ENCODE measurements at regions not wholly inside any gene's neighbourhood (a gene's known extent, or its start where the extent isn't known, plus 50 kb on each side); places are given as distances from the start of the nearest gene placed in this dataset.

DNA sequence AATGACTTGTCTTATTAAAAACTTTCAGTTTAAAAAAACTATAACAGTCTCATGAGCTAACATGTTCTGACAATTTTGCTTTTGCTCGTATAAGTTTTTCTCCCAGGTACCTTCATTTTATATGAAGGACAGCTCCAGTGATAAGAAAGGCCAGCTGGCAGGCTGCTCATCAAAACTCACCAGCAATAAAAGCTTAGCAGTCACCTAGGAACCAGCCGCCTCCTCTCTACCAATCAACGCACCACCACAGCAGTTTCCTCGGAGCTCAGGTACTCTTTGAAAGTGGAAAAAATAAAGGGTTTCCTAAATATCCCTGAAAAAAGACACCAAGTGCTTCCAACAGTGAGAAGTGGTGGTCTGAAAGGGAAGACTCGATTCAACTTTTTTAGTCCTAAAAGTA is 100.9 kb upstream of the CCDC150 start:
- no peaks in the 10 kb centered on the region for H3K36me3 Mint-ChIP-seq
- TF ChIP-seq, protein P1, sequence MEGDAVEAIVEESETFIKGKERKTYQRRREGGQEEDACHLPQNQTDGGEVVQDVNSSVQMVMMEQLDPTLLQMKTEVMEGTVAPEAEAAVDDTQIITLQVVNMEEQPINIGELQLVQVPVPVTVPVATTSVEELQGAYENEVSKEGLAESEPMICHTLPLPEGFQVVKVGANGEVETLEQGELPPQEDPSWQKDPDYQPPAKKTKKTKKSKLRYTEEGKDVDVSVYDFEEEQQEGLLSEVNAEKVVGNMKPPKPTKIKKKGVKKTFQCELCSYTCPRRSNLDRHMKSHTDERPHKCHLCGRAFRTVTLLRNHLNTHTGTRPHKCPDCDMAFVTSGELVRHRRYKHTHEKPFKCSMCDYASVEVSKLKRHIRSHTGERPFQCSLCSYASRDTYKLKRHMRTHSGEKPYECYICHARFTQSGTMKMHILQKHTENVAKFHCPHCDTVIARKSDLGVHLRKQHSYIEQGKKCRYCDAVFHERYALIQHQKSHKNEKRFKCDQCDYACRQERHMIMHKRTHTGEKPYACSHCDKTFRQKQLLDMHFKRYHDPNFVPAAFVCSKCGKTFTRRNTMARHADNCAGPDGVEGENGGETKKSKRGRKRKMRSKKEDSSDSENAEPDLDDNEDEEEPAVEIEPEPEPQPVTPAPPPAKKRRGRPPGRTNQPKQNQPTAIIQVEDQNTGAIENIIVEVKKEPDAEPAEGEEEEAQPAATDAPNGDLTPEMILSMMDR (conservative IDR thresholded peaks at IDR 0.05): no peak
- H3K27me3 Mint-ChIP-seq: no peaks in the 10 kb centered on the region
- no peak for DNase-seq (ENCODE audit: extremely low spot score, unreplicated experiment)
- no peak overlapping the region for H3K4me3 Mint-ChIP-seq
- H3K27ac Mint-ChIP-seq: no peak overlapping the region
- peaks cover 5% of the 10 kb centered on the region for H3K4me1 Mint-ChIP-seq (ENCODE audit: unreplicated experiment)
- no peaks in the 10 kb centered on the region for H3K9me3 Mint-ChIP-seq

- Mint-ChIP-seq H3K27me3 (no peaks in the 10 kb centered on the region), H3K36me3 (no peaks in the 10 kb centered on the region), H3K4me3 (no peak overlapping the region), H3K9me3 (no peaks in the 10 kb centered on the region), H3K4me1 (ENCODE audit: unreplicated experiment) (no peaks in the 10 kb centered on the region), H3K27ac (no peak overlapping the region)
- TF ChIP-seq, protein P1 (conservative IDR thresholded peaks at IDR 0.05): no peak
- no peak for DNase-seq (ENCODE audit: extremely low spot score, unreplicated experiment)
These were observed 94.5 kb upstream of the CCDC150 start for GRCh38 chr2:196544906-196545433.

DNA sequence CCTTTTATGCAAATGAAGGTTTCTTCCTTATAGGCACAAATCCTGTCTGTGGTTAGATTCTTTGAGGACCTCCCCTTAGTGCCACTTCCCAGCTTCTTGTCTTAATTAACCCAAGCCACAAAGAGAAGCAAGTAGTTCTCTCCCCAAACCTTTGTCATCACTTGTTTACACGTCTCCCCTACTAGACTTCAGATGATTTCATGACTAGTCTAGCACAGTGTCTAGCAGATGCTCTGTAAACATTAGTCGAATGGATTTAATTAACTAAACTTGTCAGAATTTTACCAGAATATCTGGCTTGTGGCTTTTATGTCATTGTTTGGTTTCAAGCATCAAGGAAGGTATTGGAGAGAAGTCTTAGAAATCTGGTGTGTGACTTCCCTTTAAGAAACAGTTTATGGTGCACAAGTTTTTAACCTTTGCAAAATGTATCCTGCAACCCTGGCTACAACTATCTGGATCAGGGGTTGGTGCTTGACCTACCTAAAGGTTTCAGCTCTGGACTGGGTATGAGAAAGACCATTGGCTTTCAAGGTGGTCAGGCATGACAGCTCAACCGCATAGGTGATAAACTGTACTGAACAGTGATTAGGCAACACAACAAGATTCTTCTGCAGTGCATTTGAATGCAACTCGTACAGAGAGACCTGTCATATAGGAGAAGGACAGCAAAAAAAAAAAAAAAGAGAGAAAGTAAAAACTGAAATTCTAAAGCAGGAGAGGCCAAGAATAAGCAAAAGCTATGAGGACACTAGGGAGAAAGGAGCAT is 93.2 kb upstream of the CCDC150 start:
- no peaks in the 10 kb centered on the region for H3K9me3 Mint-ChIP-seq
- H3K27me3 Mint-ChIP-seq: no peaks in the 10 kb centered on the region
- H3K27ac Mint-ChIP-seq: no peak overlapping the region
- H3K4me1 Mint-ChIP-seq (ENCODE audit: unreplicated experiment): peaks cover 5% of the 10 kb centered on the region
- no peak overlapping the region for H3K4me3 Mint-ChIP-seq
- H3K36me3 Mint-ChIP-seq: no peaks in the 10 kb centered on the region
- no peak for DNase-seq (ENCODE audit: extremely low spot score, unreplicated experiment)
- TF ChIP-seq, protein P1 (conservative IDR thresholded peaks at IDR 0.05): no peak

GRCh38 chr2:196549052-196549451 is 90.5 kb upstream of the CCDC150 start:
- no peak overlapping the region for H3K4me3 Mint-ChIP-seq
- H3K9me3 Mint-ChIP-seq: no peaks in the 10 kb centered on the region
- no peaks in the 10 kb centered on the region for H3K27me3 Mint-ChIP-seq
- no peak for DNase-seq (ENCODE audit: extremely low spot score, unreplicated experiment)
- TF ChIP-seq, protein P1 (conservative IDR thresholded peaks at IDR 0.05): no peak
- H3K36me3 Mint-ChIP-seq: peaks cover 3% of the 10 kb centered on the region
- no peak overlapping the region for H3K27ac Mint-ChIP-seq
- H3K4me1 Mint-ChIP-seq (ENCODE audit: unreplicated experiment): peaks cover 5% of the 10 kb centered on the region

GRCh38 chr2:196551014-196551413 is 88.5 kb upstream of the CCDC150 start:
- no peak for DNase-seq (ENCODE audit: extremely low spot score, unreplicated experiment)
- H3K27me3 Mint-ChIP-seq: no peaks in the 10 kb centered on the region
- no peak overlapping the region for H3K27ac Mint-ChIP-seq

More at GRCh38 chr2:196551014-196551413, 88.5 kb upstream of the CCDC150 start:
- Mint-ChIP-seq H3K36me3 (peaks cover 3% of the 10 kb centered on the region), H3K9me3 (peaks cover 4% of the 10 kb centered on the region), H3K4me1 (ENCODE audit: unreplicated experiment) (peaks cover 5% of the 10 kb centered on the region), H3K4me3 (no peak overlapping the region)
- TF ChIP-seq, protein P1 (conservative IDR thresholded peaks at IDR 0.05): no peak

Measured in type B pancreatic cell (in vitro differentiated cells).